A549 (cell line): ENCODE measurements at regions not wholly inside any gene's neighbourhood (a gene's known extent, or its start where the extent isn't known, plus 50 kb on each side); places are given as distances from the start of the nearest gene placed in this dataset.

Experiments used
- CTCF ChIP-seq: fragments of >200 bp; sonication (Bioruptor Twin); formaldehyde crosslinking; IDR thresholded peaks from 3 replicates; pipeline ENCODE4 v1.5.1; 2016
- E2F6 ChIP-seq: IDR thresholded peaks from 2 replicates; pipeline ENCODE4 v1.6.1; 2012; ENCODE audit warnings: low read depth, borderline replicate concordance
- JUNB ChIP-seq: fragments of >200 bp; sonication (Bioruptor Twin); formaldehyde crosslinking; IDR thresholded peaks from 2 replicates; pipeline ENCODE4 v1.6.1; 2016
- MAFK ChIP-seq: fragments of 450-650 bp; IDR thresholded peaks from 2 replicates; pipeline ENCODE4 v1.6.1; 2014; ENCODE audit not compliant: partially characterized antibody
- MAZ ChIP-seq: fragments of 150-350 bp; IDR thresholded peaks from 2 replicates; pipeline ENCODE4 v1.6.1; 2014; ENCODE audit warnings: antibody characterized with exemption, low read depth, low read length, borderline replicate concordance
- POLR2A ChIP-seq: IDR thresholded peaks from 2 replicates; pipeline ENCODE4 v1.6.1; 2012; ENCODE audit warnings: mild to moderate bottlenecking, low read length
- RCOR1 ChIP-seq: fragments of 150-350 bp; IDR thresholded peaks from 2 replicates; pipeline ENCODE4 v1.6.1; 2014; ENCODE audit warnings: antibody characterized with exemption, low read length, low read depth
- TP53 ChIP-seq: fragments of 250-450 bp; sonication (Bioruptor Pico); IDR thresholded peaks from 2 replicates; pipeline ENCODE4 v1.5.0; 2021; ENCODE audit warnings: mild to moderate bottlenecking, moderate library complexity
- TF ChIP-seq, protein P1 (sequence below): fragments of 200-600 bp; sonication (generic); IDR thresholded peaks from 2 replicates; pipeline ENCODE4 v1.6.1; 2016; ENCODE audit warnings: antibody characterized with exemption, mild to moderate bottlenecking, moderate library complexity

DNA sequence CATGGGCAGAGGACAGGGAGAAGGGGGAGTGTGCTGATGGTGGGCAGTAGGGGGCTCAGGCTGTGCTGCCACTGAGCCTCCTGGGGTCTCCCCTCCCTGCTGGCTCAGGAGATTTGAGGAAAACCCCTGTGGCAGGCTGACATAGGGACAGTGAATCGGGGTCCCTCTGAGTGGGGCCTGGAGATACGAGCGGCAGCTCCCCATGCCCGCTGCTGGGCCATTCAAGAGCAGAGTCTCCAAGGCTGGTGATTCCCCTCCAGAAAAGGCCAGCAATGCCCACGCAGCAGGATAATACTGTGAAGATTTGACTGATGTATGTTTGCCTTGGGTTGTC is 288.7 kb upstream of the SFSWAP start:
- no peak for TF ChIP-seq POLR2A
- no peak for TF ChIP-seq JUNB
- no peak for TF ChIP-seq MAFK
- TF ChIP-seq TP53 = no peak
- no peak for TF ChIP-seq CTCF
- TF ChIP-seq E2F6 = no peak
- TF ChIP-seq MAZ = no peak
- no peak for TF ChIP-seq RCOR1
- TF ChIP-seq, protein P1, sequence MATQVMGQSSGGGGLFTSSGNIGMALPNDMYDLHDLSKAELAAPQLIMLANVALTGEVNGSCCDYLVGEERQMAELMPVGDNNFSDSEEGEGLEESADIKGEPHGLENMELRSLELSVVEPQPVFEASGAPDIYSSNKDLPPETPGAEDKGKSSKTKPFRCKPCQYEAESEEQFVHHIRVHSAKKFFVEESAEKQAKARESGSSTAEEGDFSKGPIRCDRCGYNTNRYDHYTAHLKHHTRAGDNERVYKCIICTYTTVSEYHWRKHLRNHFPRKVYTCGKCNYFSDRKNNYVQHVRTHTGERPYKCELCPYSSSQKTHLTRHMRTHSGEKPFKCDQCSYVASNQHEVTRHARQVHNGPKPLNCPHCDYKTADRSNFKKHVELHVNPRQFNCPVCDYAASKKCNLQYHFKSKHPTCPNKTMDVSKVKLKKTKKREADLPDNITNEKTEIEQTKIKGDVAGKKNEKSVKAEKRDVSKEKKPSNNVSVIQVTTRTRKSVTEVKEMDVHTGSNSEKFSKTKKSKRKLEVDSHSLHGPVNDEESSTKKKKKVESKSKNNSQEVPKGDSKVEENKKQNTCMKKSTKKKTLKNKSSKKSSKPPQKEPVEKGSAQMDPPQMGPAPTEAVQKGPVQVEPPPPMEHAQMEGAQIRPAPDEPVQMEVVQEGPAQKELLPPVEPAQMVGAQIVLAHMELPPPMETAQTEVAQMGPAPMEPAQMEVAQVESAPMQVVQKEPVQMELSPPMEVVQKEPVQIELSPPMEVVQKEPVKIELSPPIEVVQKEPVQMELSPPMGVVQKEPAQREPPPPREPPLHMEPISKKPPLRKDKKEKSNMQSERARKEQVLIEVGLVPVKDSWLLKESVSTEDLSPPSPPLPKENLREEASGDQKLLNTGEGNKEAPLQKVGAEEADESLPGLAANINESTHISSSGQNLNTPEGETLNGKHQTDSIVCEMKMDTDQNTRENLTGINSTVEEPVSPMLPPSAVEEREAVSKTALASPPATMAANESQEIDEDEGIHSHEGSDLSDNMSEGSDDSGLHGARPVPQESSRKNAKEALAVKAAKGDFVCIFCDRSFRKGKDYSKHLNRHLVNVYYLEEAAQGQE = no peak
